DMS114 treated with DMSO at 0.1 percent for 48 hours (cell line): ENCODE measurements at regions not wholly inside any gene's neighbourhood (a gene's known extent, or its start where the extent isn't known, plus 50 kb on each side); places are given as distances from the start of the nearest gene placed in this dataset.

Experiments
- DNase-seq: peaks from one replicate; lab custom pipeline; 2025; ENCODE audit not compliant: unreplicated experiment; lab: John Stamatoyannopoulos, UW

DNA sequence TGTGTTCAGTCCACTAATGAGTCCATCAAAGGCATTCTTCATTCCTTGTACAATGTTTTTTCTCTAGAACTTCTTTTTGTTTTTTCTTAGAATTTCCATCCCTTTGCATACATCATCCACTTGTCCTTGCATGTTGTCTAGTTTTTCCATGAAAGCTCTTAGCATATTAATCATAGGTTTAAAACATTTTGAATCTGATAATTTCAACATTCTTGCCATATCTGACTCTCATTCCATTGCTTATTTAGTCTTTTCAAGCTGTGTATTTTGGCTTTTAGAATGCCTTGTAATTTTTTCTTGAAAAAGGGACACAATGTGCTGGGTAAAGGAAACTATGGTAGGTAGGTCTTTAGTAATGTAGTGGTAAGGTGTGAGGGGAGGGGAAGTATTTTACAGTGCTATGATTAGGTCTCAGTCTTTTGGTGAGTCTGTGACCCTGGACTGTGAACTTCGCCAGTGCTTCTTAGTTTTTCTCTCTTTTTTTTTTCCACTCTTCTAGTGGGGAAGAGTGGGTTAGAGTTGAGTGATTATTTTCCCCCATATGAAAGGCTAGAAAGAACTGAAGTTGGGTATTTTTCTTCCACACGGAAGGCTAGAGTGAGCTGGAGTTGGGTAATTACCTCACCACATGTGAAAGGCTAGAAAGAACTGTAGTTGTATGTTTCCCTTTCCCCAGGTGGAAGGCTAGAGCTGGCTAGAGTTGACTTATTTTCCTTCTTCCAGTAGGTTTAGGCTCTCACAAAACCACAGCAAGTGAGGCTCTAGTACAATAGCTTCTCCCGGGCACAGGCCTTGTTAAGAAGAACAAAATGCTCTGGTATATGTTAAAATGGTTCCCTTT, 172.1 kb downstream of the SNX18 start:
- no peak for DNase-seq

DNA sequence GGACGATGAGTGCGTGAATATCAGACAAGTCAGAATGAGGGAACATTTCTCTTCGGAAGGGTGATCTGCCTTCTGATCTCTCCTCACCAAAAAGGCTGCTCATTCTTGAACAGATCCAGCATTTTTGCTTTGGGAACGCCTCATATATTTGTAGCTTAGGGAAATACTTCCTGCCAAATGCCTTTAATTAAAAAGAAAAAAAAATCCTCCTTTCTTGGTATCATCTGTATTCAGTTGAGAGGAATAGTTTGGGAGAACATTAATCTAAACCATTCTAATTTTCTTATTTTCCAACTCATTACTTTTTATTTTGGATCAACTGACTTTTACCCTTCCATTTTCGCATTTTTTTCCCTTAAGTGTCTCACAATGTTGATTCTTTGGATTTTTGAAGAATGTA, 163.4 kb downstream of the SNX18 start:
- DNase-seq = no peak

DNA sequence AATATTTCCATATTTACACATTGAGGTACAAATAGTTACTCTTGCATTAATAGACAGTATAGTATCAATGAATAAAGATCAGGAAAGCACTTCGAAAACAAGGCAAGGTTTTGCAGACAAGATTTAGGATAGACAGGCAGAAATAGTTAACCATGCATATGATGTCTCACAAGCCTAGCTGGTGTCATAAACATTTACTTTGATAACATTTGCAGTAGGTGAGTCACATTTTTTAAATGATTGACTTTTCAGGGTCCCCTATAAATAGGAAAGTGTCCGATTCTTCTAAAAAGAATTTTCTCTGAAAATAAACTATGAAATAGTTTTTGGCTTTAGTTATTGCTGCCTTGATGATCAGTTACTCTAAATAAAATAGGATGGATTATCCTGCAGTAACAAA, 162.1 kb downstream of the SNX18 start:
- no peak for DNase-seq

DNA sequence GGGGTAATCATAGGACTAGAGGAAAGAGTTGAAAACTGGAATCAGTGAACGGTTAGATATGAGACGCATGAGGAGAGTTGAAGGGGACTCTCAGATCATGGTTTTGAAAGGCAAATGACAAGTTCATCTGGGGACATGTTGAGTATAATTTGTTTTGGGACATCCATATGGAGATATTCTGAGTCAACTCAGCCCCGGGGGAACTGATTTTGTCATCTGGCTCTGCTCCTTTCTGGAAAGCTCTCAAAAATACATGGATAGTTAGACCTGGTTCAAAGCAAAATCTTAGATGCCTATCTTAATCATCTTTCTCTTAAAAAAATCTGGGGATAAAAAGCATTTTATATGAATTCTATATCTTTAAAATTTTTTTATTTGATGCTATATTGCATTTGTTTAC, 161.2 kb downstream of the SNX18 start:
- no peak for DNase-seq

DNA sequence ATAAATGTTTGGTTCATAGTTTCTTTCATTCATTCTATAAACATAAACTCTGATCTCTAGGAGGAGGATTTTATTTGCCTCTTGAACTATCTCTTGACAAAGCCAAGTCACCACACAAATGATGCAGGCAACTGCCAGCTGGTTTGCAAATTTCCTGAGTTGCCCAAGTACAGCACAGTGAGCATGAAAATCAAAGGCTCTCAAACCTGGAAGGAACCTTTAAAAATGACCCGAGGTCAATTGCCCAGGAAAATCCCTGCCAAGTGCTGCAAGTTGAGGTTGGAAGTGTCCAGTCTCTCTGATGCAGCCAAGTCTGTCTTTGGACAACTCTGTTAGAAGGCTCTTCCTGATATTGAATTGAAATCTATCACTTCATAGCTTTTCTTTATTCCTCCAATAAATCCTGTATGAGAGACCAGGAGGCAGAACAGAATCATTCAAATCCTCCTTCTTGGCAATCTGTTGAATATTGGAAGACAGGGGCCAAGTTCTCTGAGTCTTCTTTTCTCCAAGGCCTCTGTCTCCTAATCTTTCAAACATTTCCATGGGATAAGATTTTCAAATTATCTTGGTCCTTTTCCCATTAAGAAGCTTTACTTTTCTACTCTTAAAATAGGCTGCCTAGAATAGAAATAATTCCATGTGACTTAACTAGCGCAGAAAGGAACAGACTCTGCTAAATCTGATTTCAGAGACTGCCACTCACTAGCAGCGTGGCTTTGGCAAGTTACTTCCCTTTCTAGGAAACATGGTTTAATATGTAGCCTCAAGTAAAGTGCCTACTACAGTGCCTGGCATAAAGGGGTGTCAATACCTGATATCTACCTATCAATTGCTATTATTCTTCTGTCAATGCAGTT, 159.2 kb downstream of the SNX18 start:
- no peak for DNase-seq

DNA sequence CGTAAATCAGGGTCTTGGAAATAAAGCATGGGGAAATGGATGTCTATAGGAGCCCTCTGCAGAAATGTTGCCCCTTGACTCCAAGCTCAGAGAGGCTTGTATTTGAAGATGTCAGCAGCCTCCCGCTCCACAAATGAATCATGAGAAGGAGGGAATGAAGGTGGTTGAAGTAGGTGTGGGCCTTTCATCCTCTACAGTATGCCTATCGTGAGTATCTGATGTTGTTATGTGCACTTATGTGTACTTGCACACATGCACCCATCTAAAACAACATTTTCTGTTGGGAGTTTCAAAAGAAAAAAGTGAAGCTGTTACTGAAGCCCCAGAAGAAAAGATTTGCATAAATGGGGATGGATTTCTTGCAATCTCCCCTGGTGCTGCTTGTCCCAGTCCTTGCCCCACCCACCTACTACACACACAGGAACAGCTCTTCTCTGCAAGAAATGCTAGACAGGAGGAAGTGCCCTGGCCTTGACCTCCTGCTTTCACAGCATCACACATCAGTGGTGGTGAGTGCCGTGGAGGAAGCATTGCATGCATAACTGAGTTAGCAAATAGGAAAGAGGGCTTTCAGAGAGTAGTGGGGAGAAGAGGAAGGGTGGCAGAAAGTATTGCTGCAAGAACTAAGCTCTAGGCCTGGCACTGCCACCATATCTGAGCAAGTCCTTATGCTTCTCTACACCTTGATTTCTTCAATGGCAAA, 156.1 kb downstream of the SNX18 start:
- DNase-seq = no peak

DNA sequence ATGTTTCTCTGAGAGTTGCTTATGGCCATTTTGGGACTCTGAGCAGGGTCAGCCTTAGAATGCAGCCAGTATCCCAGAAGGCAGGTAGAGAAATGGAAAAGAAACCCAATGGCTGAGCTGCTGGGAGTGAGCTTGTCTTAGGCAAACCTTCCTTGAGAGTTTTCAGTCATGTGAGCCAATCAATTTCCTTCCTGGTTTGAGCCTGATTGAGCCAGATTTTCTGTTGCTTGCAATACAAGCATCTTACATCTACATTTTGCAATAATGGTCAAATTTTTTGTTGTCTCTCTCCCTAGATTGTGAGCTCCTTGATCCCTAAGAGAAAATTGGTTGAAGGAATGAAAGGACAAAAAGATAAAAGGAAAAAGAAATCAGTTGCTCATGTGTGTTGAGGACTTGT, 155.3 kb downstream of the SNX18 start:
- no peak for DNase-seq

DNA sequence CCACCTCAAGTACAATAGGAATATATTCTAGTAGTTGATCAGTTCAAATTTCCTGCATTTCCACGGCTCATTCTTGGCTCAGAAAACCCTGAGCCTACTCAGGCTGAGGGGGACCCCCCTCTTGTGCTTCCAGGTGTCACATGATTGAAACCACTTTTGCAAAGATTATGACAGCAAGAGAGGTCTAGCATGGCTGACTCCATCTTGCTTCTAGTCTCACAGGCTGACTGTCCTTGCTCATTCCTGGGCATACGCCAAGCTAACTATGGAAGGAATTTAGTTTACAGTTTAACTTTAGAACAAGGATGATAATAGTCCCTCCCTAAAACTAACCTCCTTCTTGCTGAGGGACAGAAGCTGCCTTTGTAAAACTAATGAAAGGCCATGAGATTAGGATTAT, 154.1 kb downstream of the SNX18 start:
- DNase-seq = no peak

DNA sequence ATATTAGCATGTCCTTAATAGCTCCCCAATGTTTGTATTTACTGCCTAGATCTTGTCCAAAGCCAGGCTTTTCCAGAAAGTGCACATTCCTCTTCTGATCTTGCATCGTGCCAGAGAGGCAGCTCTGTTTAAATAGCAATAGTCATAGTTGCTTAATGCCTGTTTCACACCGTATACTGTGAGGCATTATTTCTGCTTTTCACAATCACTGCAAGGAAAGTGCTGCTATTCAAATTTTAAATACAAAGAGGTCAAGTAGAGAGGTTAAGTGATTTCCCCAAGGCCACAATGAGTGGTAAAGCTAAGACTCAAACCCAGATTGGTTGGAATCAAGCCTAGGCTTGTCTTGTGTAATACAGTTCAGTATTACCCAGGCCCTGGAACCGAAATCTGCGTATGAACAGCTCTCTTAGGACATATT, 153.6 kb downstream of the SNX18 start:
- no peak for DNase-seq

DNA sequence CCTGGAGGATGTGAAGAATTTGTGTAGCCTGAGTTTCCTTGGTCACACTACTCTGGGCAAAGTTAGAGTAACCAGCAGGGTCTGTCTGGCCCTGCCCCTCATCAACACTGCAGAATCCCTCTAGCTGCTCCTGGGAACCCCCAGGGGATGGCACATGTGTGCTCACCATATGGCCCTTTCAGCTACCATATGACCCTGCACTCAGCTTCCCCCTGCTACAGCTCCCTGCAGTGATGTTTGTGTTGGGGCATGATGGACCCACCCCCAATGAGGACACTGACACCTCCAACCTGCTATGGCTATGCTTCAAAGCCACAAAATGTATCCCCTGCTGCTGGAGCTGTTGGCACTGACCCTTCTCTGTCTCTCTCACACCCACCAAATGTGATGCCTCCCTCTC, 152.7 kb downstream of the SNX18 start:
- DNase-seq = no peak

DNA sequence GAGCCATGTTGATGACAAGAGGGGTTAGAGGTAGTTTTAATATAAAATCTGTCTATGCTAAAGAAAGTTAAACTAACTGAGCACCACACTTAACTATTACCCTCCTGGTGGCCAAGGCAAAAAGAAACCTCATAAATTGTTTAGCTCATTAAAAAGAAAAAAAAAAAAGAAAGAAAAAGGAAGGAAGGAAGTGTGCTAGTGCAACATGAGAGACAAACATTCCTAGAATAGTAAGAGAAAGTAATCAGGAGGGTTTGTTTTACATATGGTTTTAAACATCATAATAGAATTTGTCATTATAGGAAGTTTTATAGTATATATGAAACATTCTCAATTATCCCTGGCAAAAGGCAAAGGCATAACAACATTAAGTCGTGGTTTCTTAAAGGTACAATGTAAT, 152.3 kb downstream of the SNX18 start:
- DNase-seq = no peak

DNA sequence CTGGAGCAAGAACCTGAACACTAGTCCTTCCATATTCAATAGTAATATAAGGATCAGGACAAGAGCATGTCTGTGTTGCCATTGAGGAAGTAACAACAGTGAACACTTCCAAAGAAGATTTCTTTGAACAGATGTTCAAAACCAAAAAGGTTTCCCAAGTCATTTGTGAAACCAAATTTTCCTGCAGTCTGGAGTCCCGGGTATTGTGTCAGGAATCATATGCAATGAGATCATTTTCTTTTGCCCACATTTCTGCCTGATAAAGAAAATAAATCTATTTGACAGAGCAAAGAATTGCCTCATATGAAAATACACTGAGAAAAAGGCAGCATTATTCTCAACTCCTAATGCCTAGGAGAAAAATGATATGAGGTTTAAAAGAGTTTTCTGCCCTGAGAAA, 151.7 kb downstream of the SNX18 start:
- DNase-seq = no peak

DNA sequence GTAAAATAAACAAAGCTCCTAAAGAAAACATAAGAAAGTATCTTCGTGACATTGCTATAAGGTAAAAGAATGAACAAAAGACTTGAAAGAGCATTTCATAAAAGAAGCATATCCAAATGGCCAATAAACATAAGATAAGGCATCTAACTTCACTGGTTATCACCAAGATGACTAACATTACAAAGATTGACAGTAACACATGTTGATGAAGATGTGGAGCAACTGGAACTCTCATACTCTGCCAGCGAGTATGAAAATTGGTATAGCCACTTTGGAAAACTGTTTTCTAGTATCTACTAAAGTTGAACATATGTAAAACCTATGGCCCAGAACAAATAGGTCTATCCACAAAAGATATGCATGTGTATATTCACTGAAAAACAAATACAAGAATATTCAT, 150.5 kb downstream of the SNX18 start:
- no peak for DNase-seq

DNA sequence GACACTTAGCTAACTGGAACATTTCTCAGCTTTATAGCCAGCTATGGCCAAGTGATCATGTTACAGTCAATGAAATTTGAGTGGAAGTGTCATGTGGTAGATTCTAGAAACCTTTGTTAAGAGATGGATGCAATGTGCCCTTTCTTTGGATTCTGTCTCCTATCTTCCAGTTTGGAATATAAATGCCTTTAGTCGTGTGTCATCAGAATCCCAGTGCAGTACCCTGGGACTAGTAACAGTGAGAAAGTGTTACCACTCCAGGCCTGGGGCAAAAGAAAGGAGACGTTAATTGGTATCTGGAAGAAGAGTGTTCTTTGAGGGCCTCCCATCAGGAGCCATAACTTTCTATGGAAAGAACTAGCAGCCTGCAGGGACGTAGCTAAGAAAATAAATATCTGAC, 149.6 kb downstream of the SNX18 start:
- no peak for DNase-seq

DNA sequence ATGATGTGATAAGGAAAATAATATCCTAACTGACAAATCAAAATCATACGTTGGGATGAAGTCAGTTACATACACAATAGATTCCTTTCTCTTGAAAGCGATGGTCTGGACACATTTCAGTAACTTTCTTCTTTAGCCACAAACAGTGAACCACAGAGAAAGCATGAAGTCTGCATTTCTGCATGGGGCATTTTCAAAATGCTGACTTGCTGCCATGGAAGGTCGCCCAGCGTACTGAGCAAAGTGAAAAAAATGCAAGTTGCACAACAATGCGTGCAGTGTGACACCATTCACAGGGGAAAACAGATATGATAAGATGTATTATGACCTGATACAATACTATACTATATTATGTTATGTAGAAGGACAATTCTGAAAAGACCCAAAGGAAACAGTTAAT, 146.3 kb downstream of the SNX18 start:
- no peak for DNase-seq

DNA sequence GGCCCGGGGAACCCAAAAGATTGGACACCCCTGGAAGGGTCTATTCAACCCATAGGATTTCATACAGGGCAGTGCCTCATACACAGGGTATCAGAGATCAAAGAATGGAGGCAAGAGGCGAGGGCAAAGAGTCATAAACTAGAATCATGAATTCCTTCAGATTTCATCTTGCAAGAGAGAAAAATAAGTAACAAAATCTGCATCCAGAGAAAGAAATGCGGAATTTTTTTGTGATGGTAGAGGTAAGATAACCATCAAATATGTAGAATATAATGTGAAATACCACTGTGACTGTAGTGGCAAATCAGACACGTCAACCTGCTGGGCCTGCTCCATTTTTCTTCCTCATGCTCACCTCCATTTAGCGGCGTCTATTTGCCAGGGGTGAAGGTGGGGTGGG, 143.6 kb downstream of the SNX18 start:
- DNase-seq = no peak

DNA sequence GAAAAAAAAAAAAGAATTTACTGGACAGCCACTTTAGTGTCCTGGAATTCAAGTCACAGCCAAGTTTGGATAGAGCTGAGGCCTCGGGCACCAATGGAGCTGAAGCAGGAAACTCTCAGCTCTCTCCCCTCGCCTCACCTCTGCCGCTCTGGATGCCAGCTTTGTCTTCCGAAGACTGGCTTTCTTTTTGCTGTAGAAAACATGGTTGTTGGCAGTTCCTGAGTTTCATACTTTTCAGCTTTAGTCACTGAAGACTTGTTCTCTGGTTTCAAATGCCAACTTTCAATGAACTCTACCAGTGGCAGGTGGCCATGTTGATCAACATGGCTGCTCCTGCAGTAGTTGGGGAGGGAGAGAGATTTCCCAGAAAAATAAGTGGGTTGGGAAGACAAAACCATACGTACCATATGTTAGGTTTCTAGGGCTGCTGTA, 142.2 kb downstream of the SNX18 start:
- DNase-seq = no peak

DNA sequence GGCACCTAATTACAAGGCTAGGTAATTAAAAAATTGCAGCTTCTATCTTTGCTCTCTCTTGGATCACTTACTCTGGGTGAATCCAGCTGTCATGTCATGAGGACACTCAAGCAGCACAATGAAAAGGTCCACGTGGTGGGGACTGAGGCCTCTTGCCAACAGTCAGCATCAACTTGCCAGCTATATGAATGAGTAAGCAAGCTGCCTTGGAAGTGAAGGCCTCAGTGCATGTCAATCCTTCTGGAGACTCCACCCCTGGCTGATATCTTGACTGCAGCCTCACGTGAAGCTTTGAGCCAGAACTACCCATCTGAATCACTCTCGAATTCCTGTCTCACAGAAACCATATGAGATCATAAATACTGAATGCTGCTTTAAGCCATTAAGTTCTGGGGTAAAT, 140.5 kb downstream of the SNX18 start:
- no peak for DNase-seq

DNA sequence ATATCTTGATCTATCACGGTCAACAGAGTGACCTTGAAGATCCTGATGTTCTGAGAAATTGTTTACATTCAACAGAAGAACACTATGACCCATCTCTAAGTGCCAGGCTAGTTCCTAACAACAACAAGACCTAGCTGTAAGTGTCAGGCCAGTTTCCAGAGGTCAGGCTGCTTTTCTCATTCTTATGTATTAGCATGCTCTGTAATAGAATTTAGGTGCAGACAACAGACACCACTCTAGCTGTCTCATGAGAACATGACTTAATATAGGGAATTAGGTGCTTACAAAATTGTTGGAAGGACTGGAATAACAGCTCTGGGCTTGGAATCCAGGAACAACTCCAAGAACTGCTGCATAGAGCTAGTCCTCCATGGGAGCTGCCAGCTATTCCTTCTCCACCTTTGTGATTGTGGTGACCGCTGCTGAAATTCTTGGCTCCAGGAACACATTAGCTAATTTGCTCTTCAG, 138.7 kb downstream of the SNX18 start:
- DNase-seq = no peak

DNA sequence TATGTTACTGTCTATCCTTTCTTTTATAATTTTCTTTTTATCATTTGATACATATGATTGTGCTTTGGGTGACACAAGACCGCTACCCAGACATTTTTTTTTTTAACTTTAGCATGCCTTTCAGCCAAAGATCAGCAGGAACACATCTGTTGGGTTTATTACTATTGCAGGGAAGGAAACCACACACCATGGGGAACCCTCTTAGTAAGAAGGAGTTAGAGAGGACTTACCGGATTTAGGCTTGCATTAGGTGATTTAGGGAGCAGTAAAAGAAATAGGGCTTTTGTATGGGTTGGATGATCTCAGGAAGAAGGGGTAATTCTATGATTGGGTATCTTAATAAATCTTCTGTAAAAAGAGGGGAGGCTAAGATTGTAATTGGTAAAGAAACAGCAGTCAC, 138.2 kb downstream of the SNX18 start:
- no peak for DNase-seq

DNA sequence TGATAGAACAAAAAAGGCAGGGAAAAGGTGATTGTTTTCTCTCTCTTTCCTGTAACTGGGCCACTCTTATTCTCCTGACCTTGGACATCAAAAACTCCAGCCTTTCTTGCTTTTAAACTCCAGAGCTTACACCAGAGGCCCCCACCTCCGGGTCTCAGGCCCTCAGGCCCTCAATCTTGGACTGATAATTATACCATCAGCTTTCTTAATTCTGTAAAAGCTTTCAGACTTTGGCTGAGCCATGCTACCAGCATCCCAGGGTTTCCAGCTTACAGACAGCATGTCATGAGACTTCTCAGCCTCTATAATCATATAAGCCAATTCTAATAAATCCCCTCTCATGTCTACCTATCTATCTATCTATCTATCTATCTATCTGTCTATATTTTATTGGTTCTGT, 137.7 kb downstream of the SNX18 start:
- no peak for DNase-seq
